ENCODE measurements at regions not wholly inside any gene's neighbourhood (a gene's known extent, or its start where the extent isn't known, plus 50 kb on each side); places are given as distances from the start of the nearest gene placed in this dataset.
"Not testable (repeated sequence)": the region's sequence is repeated elsewhere in the genome, so short reads cannot be mapped to it uniquely, and the experiment has no call there.

GRCh38 chr12:58757422-58757821 lies 162.9 kb downstream of the LRIG3 start:
- no peaks in the 10 kb centered on the region for H3K9me3 ChIP-seq
- H3K36me3 ChIP-seq, result no peaks in the 10 kb centered on the region
- no peaks in the 10 kb centered on the region for H3K4me1 ChIP-seq
- intact Hi-C loops (cut with DNase I), result no loop called here
- DNase-seq (ENCODE audit: low spot score in 2 of 2), result no peak
- no peak overlapping the region for H3K4me3 ChIP-seq
- TF ChIP-seq CTCF (IDR thresholded peaks at IDR 0.05), result no peak
- H3K27me3 ChIP-seq, result no peaks in the 10 kb centered on the region
- H3K27ac ChIP-seq, result no peak overlapping the region

GRCh38 chr12:58759745-58760144 lies 160.6 kb downstream of the LRIG3 start:
- H3K36me3 ChIP-seq; H3K9me3 ChIP-seq; H3K27me3 ChIP-seq; intact Hi-C loops (cut with DNase I); H3K4me1 ChIP-seq; DNase-seq (ENCODE audit: low spot score in 2 of 2); H3K4me3 ChIP-seq; H3K27ac ChIP-seq: not testable (repeated sequence)

DNA sequence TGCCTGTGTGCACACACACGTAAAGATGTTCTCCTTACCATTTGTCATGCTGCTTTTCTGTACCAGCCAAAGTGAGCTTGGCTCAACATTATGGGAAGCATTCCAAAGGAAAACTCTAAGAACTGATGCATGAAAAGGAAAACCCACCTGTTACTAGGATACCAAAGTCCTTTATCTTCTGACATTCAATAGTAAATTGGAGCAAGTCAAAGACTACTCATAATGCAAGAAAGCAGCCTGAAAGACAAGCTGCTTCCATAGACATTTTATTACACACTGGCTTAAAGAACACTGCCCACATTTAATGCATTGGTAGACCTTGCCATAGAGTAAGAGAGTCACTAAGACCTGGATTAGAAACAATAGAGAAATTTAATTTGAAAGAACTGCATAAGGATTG lies 159.0 kb downstream of the LRIG3 start:
- Histone ChIP-seq H3K27me3 (no peaks in the 10 kb centered on the region), H3K9me3 (no peaks in the 10 kb centered on the region), H3K27ac (no peak overlapping the region), H3K4me3 (no peak overlapping the region), H3K4me1 (no peaks in the 10 kb centered on the region), H3K36me3 (no peaks in the 10 kb centered on the region)
- no peak for TF ChIP-seq CTCF (IDR thresholded peaks at IDR 0.05)
- no peak for DNase-seq (ENCODE audit: low spot score in 2 of 2)
- intact Hi-C loops (cut with DNase I), result no loop called here

GRCh38 chr12:58764100-58764953 lies 156.0 kb downstream of the LRIG3 start:
- no peak overlapping the region for H3K27ac ChIP-seq
- no peak overlapping the region for H3K4me3 ChIP-seq
- no peaks in the 10 kb centered on the region for H3K36me3 ChIP-seq
- no peak for TF ChIP-seq CTCF (IDR thresholded peaks at IDR 0.05)
- intact Hi-C loops (cut with DNase I), result no loop called here
- H3K27me3 ChIP-seq, result no peaks in the 10 kb centered on the region
- H3K9me3 ChIP-seq, result peaks cover 0 to 4% of the 10 kb centered on the region in 2 donors
- H3K4me1 ChIP-seq, result no peaks in the 10 kb centered on the region
- no peak for DNase-seq (ENCODE audit: low spot score in 2 of 2)

- H3K4me3 ChIP-seq, result no peak overlapping the region
- H3K4me1 ChIP-seq, result no peaks in the 10 kb centered on the region
- DNase-seq (ENCODE audit: low spot score in 2 of 2), result no peak
- no peaks in the 10 kb centered on the region for H3K27me3 ChIP-seq
- H3K36me3 ChIP-seq, result no peaks in the 10 kb centered on the region
- H3K27ac ChIP-seq, result no peak overlapping the region
- intact Hi-C loops (cut with DNase I), result no loop called here
- H3K9me3 ChIP-seq, result peaks cover 0 to 9% of the 10 kb centered on the region in 2 donors
- TF ChIP-seq CTCF (IDR thresholded peaks at IDR 0.05), result no peak
These were observed 155.2 kb downstream of the LRIG3 start for GRCh38 chr12:58765076-58765475.

GRCh38 chr12:58765653-58766512 lies 154.4 kb downstream of the LRIG3 start:
- H3K4me3 ChIP-seq, result no peak overlapping the region
- TF ChIP-seq CTCF (IDR thresholded peaks at IDR 0.05), result no peak
- H3K27me3 ChIP-seq, result no peaks in the 10 kb centered on the region
- no peak for DNase-seq (ENCODE audit: low spot score in 2 of 2)
- no peaks in the 10 kb centered on the region for H3K36me3 ChIP-seq
- H3K27ac ChIP-seq, result no peak overlapping the region
- H3K4me1 ChIP-seq, result no peaks in the 10 kb centered on the region
- H3K9me3 ChIP-seq, result peaks cover 0 to 9% of the 10 kb centered on the region in 2 donors
- intact Hi-C loops (cut with DNase I), result no loop called here
